ENCODE measurements at regions not wholly inside any gene's neighbourhood (a gene's known extent, or its start where the extent isn't known, plus 50 kb on each side); places are given as distances from the start of the nearest gene placed in this dataset.

DNA sequence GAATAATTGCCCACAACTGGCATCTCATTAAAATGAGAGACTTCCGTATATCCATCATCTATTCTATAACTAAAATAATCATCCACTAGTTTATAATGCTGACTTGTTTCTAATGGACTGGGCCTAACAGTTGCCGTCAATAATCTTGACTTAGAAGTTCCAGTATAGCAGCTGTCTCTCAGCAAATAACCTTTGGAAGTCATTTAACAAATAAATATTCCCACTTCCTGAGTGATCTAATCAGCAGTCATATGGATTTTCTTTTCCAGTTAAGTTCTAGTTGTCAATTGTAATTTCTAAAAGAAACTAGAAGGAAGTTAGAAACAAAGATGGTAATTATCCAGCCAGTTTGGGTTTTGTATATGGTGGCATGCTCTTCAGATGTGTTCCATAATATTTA is 177.8 kb downstream of the GXYLT1 start:
- in situ Hi-C loops (cut with MboI; ENCODE audit: low sequenced_read_pairs, unreplicated experiment): no loop called here
- TF ChIP-seq, protein P1, sequence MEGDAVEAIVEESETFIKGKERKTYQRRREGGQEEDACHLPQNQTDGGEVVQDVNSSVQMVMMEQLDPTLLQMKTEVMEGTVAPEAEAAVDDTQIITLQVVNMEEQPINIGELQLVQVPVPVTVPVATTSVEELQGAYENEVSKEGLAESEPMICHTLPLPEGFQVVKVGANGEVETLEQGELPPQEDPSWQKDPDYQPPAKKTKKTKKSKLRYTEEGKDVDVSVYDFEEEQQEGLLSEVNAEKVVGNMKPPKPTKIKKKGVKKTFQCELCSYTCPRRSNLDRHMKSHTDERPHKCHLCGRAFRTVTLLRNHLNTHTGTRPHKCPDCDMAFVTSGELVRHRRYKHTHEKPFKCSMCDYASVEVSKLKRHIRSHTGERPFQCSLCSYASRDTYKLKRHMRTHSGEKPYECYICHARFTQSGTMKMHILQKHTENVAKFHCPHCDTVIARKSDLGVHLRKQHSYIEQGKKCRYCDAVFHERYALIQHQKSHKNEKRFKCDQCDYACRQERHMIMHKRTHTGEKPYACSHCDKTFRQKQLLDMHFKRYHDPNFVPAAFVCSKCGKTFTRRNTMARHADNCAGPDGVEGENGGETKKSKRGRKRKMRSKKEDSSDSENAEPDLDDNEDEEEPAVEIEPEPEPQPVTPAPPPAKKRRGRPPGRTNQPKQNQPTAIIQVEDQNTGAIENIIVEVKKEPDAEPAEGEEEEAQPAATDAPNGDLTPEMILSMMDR (IDR thresholded peaks at IDR 0.05; ENCODE audit: borderline replicate concordance, control extremely low read depth, extremely low read depth, insufficient read depth, missing control alignments): no peak
- DNase-seq (ENCODE audit: low spot score): no peak

DNA sequence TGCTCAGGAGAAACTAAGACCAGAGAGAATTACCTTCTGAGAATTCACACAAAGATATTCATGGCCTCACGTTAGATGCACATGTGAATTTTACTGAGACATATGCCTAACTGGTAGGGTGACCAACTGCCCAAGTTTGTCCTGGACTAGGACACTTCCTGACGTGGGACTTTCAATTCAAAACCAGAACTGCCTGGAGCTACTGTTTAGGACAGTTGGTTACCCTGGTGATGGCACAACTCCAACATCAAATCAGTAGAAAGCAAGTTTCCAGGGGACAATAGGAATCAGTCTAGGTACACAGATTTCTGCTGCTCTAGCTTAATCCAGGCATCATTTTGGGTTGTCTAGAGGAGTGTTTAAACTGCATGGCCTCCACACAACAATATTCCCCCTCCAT is 178.7 kb downstream of the GXYLT1 start:
- TF ChIP-seq, protein P1 (IDR thresholded peaks at IDR 0.05; ENCODE audit: borderline replicate concordance, control extremely low read depth, extremely low read depth, insufficient read depth, missing control alignments): no peak
- in situ Hi-C loops (cut with MboI; ENCODE audit: low sequenced_read_pairs, unreplicated experiment): no loop called here
- DNase-seq (ENCODE audit: low spot score): no peak

DNA sequence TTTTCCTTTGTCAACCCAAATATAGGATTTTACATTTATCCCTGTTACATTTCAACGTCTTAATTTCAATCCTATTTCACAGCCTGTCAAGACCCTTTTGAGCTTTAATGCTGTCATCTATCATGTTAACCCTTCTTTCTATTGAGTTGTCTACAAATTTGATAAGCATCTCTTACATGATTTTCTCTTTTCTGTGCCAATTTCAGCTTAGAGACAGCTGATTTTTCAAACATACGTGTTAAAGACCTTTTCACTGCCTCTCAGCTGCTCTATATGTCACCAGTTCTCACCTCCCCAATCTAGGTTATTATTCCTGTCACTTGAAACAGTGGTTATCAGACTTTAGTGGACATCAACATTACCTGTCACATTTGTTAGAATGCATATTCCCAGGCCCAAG is 181.3 kb downstream of the GXYLT1 start:
- in situ Hi-C loops (cut with MboI; ENCODE audit: low sequenced_read_pairs, unreplicated experiment): no loop called here
- TF ChIP-seq, protein P1 (IDR thresholded peaks at IDR 0.05; ENCODE audit: borderline replicate concordance, control extremely low read depth, extremely low read depth, insufficient read depth, missing control alignments): no peak
- no peak for DNase-seq (ENCODE audit: low spot score)

DNA sequence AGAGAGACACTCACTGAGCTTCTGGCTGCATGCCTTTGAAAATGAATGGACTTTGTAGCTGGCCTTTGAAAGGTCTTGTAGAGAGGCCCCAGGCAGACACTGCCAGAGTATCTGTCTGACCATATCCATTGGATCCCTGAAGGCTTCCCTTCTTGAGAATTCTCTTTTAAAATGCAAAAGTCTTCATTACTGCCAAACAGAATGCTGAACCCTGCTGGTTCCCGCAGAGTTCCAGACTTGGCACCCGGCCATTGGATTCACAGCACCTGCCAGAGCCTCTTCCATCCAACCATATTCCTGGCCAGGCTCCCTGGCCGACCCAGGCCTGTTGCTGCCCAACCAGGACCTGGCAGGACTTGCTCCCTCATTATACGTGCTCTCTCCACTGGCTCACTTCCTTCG is 182.5 kb downstream of the GXYLT1 start:
- no peak for DNase-seq (ENCODE audit: low spot score)
- in situ Hi-C loops (cut with MboI; ENCODE audit: low sequenced_read_pairs, unreplicated experiment): no loop called here
- TF ChIP-seq, protein P1 (IDR thresholded peaks at IDR 0.05; ENCODE audit: borderline replicate concordance, control extremely low read depth, extremely low read depth, insufficient read depth, missing control alignments): no peak

DNA sequence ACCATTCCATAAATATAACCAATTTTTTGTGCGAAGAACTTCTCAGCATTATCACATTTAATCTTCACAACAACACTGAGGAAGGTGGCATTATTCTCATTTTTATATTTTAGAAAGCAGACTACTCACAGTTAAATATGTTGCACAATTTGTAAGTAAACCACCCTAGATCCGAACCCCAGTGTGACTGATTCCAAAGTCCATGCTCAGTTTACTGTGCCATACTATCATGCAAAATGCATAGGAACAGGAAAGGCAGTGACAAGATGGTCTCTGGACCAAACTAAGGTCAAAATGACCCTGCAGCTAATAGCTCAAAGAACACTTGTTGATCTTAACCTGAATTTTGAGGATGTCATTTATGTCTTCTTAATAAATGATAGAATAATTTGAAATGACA is 185.4 kb downstream of the GXYLT1 start:
- in situ Hi-C loops (cut with MboI; ENCODE audit: low sequenced_read_pairs, unreplicated experiment): no loop called here
- TF ChIP-seq, protein P1 (IDR thresholded peaks at IDR 0.05; ENCODE audit: borderline replicate concordance, control extremely low read depth, extremely low read depth, insufficient read depth, missing control alignments): no peak
- no peak for DNase-seq (ENCODE audit: low spot score)

DNA sequence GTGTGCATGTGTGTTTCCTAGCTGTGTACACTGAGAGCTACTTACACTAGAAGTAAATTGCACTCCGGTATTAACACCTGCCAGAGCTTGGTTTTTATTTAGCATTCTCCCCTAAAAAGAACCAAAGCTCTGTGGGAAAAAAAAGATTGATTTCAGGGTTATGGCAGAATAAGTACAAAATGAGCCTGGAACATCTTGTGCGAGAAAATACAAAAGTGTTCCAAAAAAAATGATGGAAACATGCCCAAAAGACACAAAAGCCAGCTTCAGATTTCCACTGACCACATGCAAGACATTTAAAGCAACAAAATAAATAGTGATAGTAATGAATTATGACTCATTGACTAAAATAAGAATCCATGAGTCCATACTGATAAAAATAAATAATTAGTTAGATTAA is 188.3 kb downstream of the GXYLT1 start:
- in situ Hi-C loops (cut with MboI; ENCODE audit: low sequenced_read_pairs, unreplicated experiment): no loop called here
- TF ChIP-seq, protein P1 (IDR thresholded peaks at IDR 0.05; ENCODE audit: borderline replicate concordance, control extremely low read depth, extremely low read depth, insufficient read depth, missing control alignments): no peak
- DNase-seq (ENCODE audit: low spot score): no peak

DNA sequence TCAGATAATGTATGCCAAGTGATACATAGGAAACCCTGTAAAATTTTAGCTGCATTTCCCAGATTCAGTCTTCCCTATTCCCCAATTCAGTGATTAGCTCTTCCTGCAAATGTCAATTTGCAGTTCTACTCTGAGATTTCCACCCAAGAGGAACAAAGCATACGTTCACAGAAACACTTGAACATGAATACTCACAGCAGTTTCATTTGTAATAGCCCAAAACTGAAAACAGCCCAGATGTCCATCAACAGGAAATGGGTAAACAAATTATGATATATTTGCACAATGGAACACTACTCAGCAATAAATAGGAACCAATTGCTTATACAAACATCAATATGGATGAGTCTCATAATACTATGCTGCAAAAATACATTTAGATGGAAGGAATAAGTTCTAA is 194.2 kb downstream of the GXYLT1 start:
- DNase-seq (ENCODE audit: low spot score): no peak
- TF ChIP-seq, protein P1 (IDR thresholded peaks at IDR 0.05; ENCODE audit: borderline replicate concordance, control extremely low read depth, extremely low read depth, insufficient read depth, missing control alignments): no peak
- in situ Hi-C loops (cut with MboI; ENCODE audit: low sequenced_read_pairs, unreplicated experiment): no loop called here

All from GM13976 (cell line).